ENCODE measurements at regions not wholly inside any gene's neighbourhood (a gene's known extent, or its start where the extent isn't known, plus 50 kb on each side); places are given as distances from the start of the nearest gene placed in this dataset.

- Histone ChIP-seq H3K27ac (ENCODE audit: low read length) (no peak overlapping the region), H3K9me3 (ENCODE audit: control insufficient read depth, insufficient read depth, low read depth, low read length) (no peaks in the 10 kb centered on the region), H3K27me3 (ENCODE audit: control insufficient read depth, insufficient read depth, low read length) (no peaks in the 10 kb centered on the region; the same call in 1 of the 2 replicates), H3K4me3 (ENCODE audit: low read depth in 2 of 2, low read length in 2 of 2) (no peak overlapping the region), H3K36me3 (ENCODE audit: control insufficient read depth, insufficient read depth, low read length) (no peaks in the 10 kb centered on the region), H3K4me1 (ENCODE audit: control insufficient read depth, insufficient read depth, low read length) (no peaks in the 10 kb centered on the region)
- ChIA-PET CTCF (no interaction called here), POLR2A (no interaction called here)
- intact Hi-C loops (cut with micrococcal nuclease; ENCODE audit: unreplicated experiment) = no loop called here
- TF ChIP-seq SIN3A (IDR thresholded peaks at IDR 0.05; ENCODE audit: borderline replicate concordance, insufficient read depth, low read depth, low read length) (no peak), CTCF (IDR thresholded peaks at IDR 0.05) (no peak), TCF7L2 (IDR thresholded peaks at IDR 0.05; ENCODE audit: low read depth, low read length) (no peak), REST (IDR thresholded peaks at IDR 0.05; ENCODE audit: insufficient read depth in 1 of 2, low read depth in 2 of 2, low read length in 1 of 2) (no peak), POLR2AphosphoS5 (IDR thresholded peaks at IDR 0.05; ENCODE audit: low read depth, low read length) (no peak)
- DNase-seq (ENCODE audit: low read depth, low spot score) (no peak), ATAC-seq (no peak)
- in situ Hi-C loops (cut with HindIII; ENCODE audit: low pct_unique_long_range_greater_than_20kb, low sequenced_read_pairs) = no loop called here
- no TSS peak for BruUV-seq (replicated peaks)
Observed at GRCh38 chr2:160917850-160918249, 242.4 kb upstream of the TANK start.

- Histone ChIP-seq H3K27me3 (ENCODE audit: control insufficient read depth, insufficient read depth, low read length) (no peaks in the 10 kb centered on the region; the same call in 1 of the 2 replicates), H3K36me3 (ENCODE audit: control insufficient read depth, insufficient read depth, low read length) (no peaks in the 10 kb centered on the region), H3K9me3 (ENCODE audit: control insufficient read depth, insufficient read depth, low read depth, low read length) (no peaks in the 10 kb centered on the region), H3K4me1 (ENCODE audit: control insufficient read depth, insufficient read depth, low read length) (no peaks in the 10 kb centered on the region), H3K27ac (ENCODE audit: low read length) (no peak overlapping the region), H3K4me3 (ENCODE audit: low read depth in 2 of 2, low read length in 2 of 2) (no peak overlapping the region)
- TF ChIP-seq CTCF (IDR thresholded peaks at IDR 0.05) = no peak
- no peak for DNase-seq (ENCODE audit: low read depth, low spot score)
- in situ Hi-C loops (cut with HindIII; ENCODE audit: low pct_unique_long_range_greater_than_20kb, low sequenced_read_pairs) (no loop called here), intact Hi-C loops (cut with micrococcal nuclease; ENCODE audit: unreplicated experiment) (no loop called here)
- no TSS peak for BruUV-seq (replicated peaks)
- no peak for ATAC-seq
- ChIA-PET POLR2A (no interaction called here), CTCF (interaction anchor here (0.6 kb wide), 1 partner anchor 78 kb away, joined by 5 read pairs; no protein-coding TSS in a partner anchor)
Observed at GRCh38 chr2:160918258-160918657, 242.0 kb upstream of the TANK start.

Measured in Panc1 (cell line).